Osteocyte (in vitro differentiated cells): ENCODE measurements at regions not wholly inside any gene's neighbourhood (a gene's known extent, or its start where the extent isn't known, plus 50 kb on each side); places are given as distances from the start of the nearest gene placed in this dataset.

Experiments used
- DNase-seq: peaks from one replicate; pipeline ENCODE4 v3.0.0; 2021; ENCODE audit warnings: mixed read lengths; ENCODE audit not compliant: unreplicated experiment; ENCODE audit errors: extremely low spot score
- H3K27ac Mint-ChIP-seq: one replicate; pipeline ENCODE4 v1.8.0; 2021; ENCODE audit warnings: mild to moderate bottlenecking, mixed read lengths; ENCODE audit not compliant: unreplicated experiment
- H3K27me3 Mint-ChIP-seq: one replicate; pipeline ENCODE4 v1.8.0; 2021; ENCODE audit warnings: mixed read lengths; ENCODE audit not compliant: unreplicated experiment
- H3K36me3 Mint-ChIP-seq: one replicate; pipeline ENCODE4 v1.8.0; 2021; ENCODE audit warnings: mixed read lengths; ENCODE audit not compliant: unreplicated experiment
- H3K4me1 Mint-ChIP-seq: one replicate; pipeline ENCODE4 v1.8.0; 2021; ENCODE audit warnings: mixed read lengths; ENCODE audit not compliant: unreplicated experiment
- H3K4me3 Mint-ChIP-seq: one replicate; pipeline ENCODE4 v1.8.0; 2021; ENCODE audit warnings: mild to moderate bottlenecking, moderate library complexity, mixed read lengths; ENCODE audit not compliant: unreplicated experiment
- H3K9me3 Mint-ChIP-seq: one replicate; pipeline ENCODE4 v1.8.0; 2021; ENCODE audit warnings: mixed read lengths; ENCODE audit not compliant: unreplicated experiment
- TF ChIP-seq, protein P1 (sequence below): fragments of 200-600 bp; sonication (generic); IDR thresholded peaks from 2 replicates; pipeline ENCODE4 v1.5.0; 2021; ENCODE audit warnings: antibody characterized with exemption, mild to moderate bottlenecking, moderate library complexity

DNA sequence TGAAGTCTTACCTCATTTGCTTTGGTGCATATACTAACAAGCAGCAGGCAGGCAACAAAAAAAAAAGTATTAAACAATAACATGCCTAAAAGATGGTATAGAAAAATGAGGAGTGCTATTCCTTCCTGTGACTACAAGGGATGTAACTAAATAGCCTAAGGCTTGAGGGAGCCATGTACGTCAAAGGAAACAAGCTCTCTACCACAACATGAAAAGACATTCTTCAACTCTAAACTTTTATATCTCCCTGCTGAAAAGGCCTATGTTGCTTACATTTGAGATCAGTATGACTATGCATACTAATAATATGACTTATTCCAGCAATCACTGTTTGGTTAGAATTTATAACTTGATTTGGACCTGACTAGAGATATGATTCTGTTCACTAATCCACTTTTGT is 347.9 kb downstream of the ADCYAP1 start:
- no peak overlapping the region for H3K27ac Mint-ChIP-seq
- TF ChIP-seq, protein P1, sequence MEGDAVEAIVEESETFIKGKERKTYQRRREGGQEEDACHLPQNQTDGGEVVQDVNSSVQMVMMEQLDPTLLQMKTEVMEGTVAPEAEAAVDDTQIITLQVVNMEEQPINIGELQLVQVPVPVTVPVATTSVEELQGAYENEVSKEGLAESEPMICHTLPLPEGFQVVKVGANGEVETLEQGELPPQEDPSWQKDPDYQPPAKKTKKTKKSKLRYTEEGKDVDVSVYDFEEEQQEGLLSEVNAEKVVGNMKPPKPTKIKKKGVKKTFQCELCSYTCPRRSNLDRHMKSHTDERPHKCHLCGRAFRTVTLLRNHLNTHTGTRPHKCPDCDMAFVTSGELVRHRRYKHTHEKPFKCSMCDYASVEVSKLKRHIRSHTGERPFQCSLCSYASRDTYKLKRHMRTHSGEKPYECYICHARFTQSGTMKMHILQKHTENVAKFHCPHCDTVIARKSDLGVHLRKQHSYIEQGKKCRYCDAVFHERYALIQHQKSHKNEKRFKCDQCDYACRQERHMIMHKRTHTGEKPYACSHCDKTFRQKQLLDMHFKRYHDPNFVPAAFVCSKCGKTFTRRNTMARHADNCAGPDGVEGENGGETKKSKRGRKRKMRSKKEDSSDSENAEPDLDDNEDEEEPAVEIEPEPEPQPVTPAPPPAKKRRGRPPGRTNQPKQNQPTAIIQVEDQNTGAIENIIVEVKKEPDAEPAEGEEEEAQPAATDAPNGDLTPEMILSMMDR, result no peak
- no peak for DNase-seq
- peaks cover 4% of the 10 kb centered on the region for H3K4me1 Mint-ChIP-seq
- H3K4me3 Mint-ChIP-seq, result no peak overlapping the region
- no peaks in the 10 kb centered on the region for H3K27me3 Mint-ChIP-seq
- no peaks in the 10 kb centered on the region for H3K36me3 Mint-ChIP-seq
- H3K9me3 Mint-ChIP-seq, result peaks cover 13% of the 10 kb centered on the region

DNA sequence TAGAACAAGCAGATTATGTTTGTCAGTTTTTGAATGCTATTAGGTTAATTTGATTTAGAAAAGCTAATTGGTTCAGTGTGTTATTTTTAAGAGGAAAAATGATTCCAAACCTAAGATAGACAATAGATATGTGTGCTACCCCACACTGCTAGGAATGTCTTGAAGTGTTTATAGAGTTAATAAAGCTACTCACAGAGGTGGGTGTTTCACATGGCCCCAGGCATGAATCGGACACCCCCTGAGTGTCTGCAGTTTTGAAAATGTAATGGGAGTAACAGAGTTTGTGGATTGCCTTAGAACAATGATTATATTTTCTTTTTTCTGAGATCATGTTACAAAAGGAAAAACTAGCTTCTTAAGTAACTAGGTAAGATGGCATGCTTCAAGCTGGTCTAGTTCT is 348.3 kb downstream of the ADCYAP1 start:
- Mint-ChIP-seq H3K36me3 (no peaks in the 10 kb centered on the region), H3K4me3 (no peak overlapping the region), H3K9me3 (peaks cover 13% of the 10 kb centered on the region), H3K4me1 (peaks cover 4% of the 10 kb centered on the region), H3K27ac (no peak overlapping the region), H3K27me3 (no peaks in the 10 kb centered on the region)
- no peak for DNase-seq
- TF ChIP-seq, protein P1, result no peak

DNA sequence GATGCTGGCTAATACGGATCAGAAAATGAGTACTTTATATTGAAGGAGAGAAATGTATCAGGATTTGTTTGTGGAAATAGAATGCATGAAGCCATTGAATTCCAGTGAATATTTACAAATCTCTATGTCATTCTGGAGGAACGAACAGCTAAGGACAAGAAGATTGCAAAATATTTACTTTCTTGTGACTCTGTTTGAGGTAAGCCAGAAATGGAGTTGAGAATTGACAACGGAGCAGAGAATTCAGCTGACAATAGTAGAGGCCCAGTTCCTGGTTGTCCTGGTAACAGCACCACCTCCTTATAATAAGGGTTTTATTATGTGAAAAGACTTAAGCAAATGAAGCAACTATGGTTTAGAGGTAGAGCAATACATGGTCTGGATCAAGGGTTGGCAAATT is 349.2 kb downstream of the ADCYAP1 start:
- Mint-ChIP-seq H3K4me3 (no peak overlapping the region), H3K9me3 (peaks cover 14% of the 10 kb centered on the region), H3K4me1 (peaks cover 4% of the 10 kb centered on the region), H3K36me3 (no peaks in the 10 kb centered on the region), H3K27me3 (no peaks in the 10 kb centered on the region), H3K27ac (no peak overlapping the region)
- TF ChIP-seq, protein P1, result no peak
- DNase-seq, result no peak

DNA sequence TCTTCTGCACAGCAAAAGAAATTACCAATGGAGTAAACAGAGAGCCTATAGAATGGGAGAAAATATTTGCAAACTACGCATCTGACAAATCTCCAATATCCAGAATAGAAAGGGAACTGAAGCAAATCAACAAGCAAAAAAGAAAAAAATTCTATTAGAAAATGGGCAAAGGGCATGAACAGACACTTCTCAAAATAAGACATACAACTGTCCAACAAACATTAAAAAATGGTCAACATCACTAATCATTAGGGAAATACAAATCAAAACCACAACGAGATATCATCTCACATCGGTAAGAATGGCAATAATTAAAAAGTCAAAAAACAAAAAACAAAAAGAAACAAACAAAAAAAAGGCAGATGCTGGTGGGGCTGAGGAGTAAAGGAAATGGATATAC is 356.4 kb downstream of the ADCYAP1 start:
- TF ChIP-seq, protein P1, result no peak
- Mint-ChIP-seq H3K27me3 (no peaks in the 10 kb centered on the region), H3K4me1 (no peaks in the 10 kb centered on the region), H3K9me3 (peaks cover 40% of the 10 kb centered on the region), H3K27ac (no peak overlapping the region), H3K36me3 (peaks cover 3% of the 10 kb centered on the region), H3K4me3 (no peak overlapping the region)
- no peak for DNase-seq

DNA sequence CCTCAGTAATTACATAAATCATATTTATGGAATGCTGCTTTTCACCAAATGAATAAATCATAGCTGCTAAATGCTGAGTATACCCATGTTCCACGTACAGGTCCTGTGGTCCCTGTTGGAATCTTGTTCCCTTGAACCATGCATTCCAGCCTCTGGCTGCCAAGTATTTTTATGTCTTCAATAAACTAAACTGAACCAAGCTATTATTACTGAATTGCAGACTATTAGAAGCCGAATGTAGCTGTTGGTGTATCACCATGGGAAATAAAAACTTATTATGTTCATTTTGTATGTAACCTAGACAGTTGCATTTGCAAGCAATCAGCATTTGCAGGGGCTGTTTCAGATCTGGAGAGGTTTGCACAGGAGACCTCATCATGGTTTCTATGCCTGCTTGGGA is 362.4 kb downstream of the ADCYAP1 start:
- Mint-ChIP-seq H3K36me3 (no peaks in the 10 kb centered on the region), H3K4me1 (no peaks in the 10 kb centered on the region), H3K27ac (no peak overlapping the region), H3K9me3 (peaks cover 4% of the 10 kb centered on the region), H3K4me3 (no peak overlapping the region), H3K27me3 (peaks cover 2% of the 10 kb centered on the region)
- no peak for DNase-seq
- TF ChIP-seq, protein P1, result no peak
